ENCODE measurements at regions not wholly inside any gene's neighbourhood (a gene's known extent, or its start where the extent isn't known, plus 50 kb on each side); places are given as distances from the start of the nearest gene placed in this dataset.

DNA sequence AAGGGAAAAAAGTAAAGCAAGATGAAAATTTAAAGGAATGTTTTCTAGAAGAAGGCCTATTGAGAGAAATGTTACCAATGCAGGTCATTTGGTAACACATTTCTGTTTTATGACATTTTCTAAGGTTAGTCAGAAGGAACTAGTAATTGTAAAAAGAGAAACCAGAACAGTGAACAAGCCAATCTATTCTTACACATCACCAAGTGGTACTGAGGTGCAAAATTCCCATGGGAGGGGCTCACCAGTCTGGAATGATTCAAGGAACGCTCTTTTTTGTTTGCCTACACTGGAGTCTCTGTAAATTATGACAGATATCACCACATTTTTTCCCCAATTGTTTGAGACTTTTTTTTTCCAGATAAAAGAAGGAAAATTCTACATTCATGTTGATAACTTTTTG, 404.7 kb upstream of the CNKSR2 start:
- H3K27me3 ChIP-seq = no peaks in the 10 kb centered on the region
- H3K4me1 ChIP-seq (ENCODE audit: control insufficient read depth in 1 of 2, insufficient read depth in 1 of 2, low read depth in 1 of 2, low read length in 1 of 2) = no peaks in the 10 kb centered on the region
- no peaks in the 10 kb centered on the region for H3K9me3 ChIP-seq
- no peak for TF ChIP-seq CTCF (IDR thresholded peaks at IDR 0.05)
- H3K27ac ChIP-seq = no peak overlapping the region
- no peak overlapping the region for H3K4me3 ChIP-seq (ENCODE audit: low read depth in 1 of 2, low read length in 1 of 2)
- H3K36me3 ChIP-seq = no peaks in the 10 kb centered on the region

GRCh38 chrX:20968996-20969395, 405.2 kb upstream of the CNKSR2 start:
- H3K36me3 ChIP-seq = no peaks in the 10 kb centered on the region
- H3K27me3 ChIP-seq = no peaks in the 10 kb centered on the region
- H3K9me3 ChIP-seq = no peaks in the 10 kb centered on the region
- no peak overlapping the region for H3K4me3 ChIP-seq (ENCODE audit: low read depth in 1 of 2, low read length in 1 of 2)
- no peak for TF ChIP-seq CTCF (IDR thresholded peaks at IDR 0.05)
- H3K4me1 ChIP-seq (ENCODE audit: control insufficient read depth in 1 of 2, insufficient read depth in 1 of 2, low read depth in 1 of 2, low read length in 1 of 2) = no peaks in the 10 kb centered on the region
- H3K27ac ChIP-seq = no peak overlapping the region

GRCh38 chrX:20967725-20968124, 406.5 kb upstream of the CNKSR2 start:
- no peaks in the 10 kb centered on the region for H3K4me1 ChIP-seq (ENCODE audit: control insufficient read depth in 1 of 2, insufficient read depth in 1 of 2, low read depth in 1 of 2, low read length in 1 of 2)
- TF ChIP-seq CTCF (IDR thresholded peaks at IDR 0.05) = no peak
- no peak overlapping the region for H3K4me3 ChIP-seq (ENCODE audit: low read depth in 1 of 2, low read length in 1 of 2)
- H3K9me3 ChIP-seq = no peaks in the 10 kb centered on the region
- no peaks in the 10 kb centered on the region for H3K36me3 ChIP-seq
- H3K27ac ChIP-seq = no peak overlapping the region
- H3K27me3 ChIP-seq = no peaks in the 10 kb centered on the region

GRCh38 chrX:20965270-20966044, 408.8 kb upstream of the CNKSR2 start:
- no peaks in the 10 kb centered on the region for H3K9me3 ChIP-seq
- no peak overlapping the region for H3K4me3 ChIP-seq (ENCODE audit: low read depth in 1 of 2, low read length in 1 of 2)
- H3K36me3 ChIP-seq = no peaks in the 10 kb centered on the region
- H3K4me1 ChIP-seq (ENCODE audit: control insufficient read depth in 1 of 2, insufficient read depth in 1 of 2, low read depth in 1 of 2, low read length in 1 of 2) = no peaks in the 10 kb centered on the region
- no peak overlapping the region for H3K27ac ChIP-seq
- no peaks in the 10 kb centered on the region for H3K27me3 ChIP-seq
- no peak for TF ChIP-seq CTCF (IDR thresholded peaks at IDR 0.05)

DNA sequence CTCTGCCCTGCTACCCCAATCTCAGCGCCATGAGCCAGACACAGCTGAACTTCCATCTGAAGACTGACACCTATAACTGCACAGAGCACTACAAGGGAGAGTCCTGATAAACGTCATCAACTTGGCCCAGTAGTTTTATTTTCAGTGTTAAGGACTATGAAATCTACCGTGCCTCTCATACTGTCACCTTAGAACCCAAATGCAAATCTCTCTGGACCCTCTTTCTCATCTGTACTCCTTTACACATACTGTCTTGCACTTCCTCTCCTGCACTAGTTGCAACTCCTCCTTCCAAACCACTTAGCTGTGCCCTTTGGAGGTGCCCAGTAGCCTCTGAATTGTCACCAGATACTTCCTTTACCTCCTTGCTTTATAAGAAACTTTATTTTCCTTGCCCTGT, 420.2 kb upstream of the CNKSR2 start:
- H3K27me3 ChIP-seq = no peaks in the 10 kb centered on the region

More for the DNA sequence above, 420.2 kb upstream of the CNKSR2 start:
- H3K9me3 ChIP-seq = no peaks in the 10 kb centered on the region
- H3K4me3 ChIP-seq (ENCODE audit: low read depth in 1 of 2, low read length in 1 of 2) = no peak overlapping the region
- no peaks in the 10 kb centered on the region for H3K36me3 ChIP-seq
- no peak for TF ChIP-seq CTCF (IDR thresholded peaks at IDR 0.05)
- H3K4me1 ChIP-seq (ENCODE audit: control insufficient read depth in 1 of 2, insufficient read depth in 1 of 2, low read depth in 1 of 2, low read length in 1 of 2) = no peaks in the 10 kb centered on the region
- H3K27ac ChIP-seq = no peak overlapping the region
